ENCODE measurements at regions not wholly inside any gene's neighbourhood (a gene's known extent, or its start where the extent isn't known, plus 50 kb on each side); places are given as distances from the start of the nearest gene placed in this dataset.
"Not testable (repeated sequence)": the region's sequence is repeated elsewhere in the genome, so short reads cannot be mapped to it uniquely, and the experiment has no call there.

GRCh38 chr6:14366315-14366714 is 248.7 kb downstream of the CD83 start:
- no peak for DNase-seq

GRCh38 chr6:14366872-14367271 is 249.3 kb downstream of the CD83 start:
- DNase-seq, result no peak

- no peak for DNase-seq
Observed at GRCh38 chr6:14367296-14367695, 249.7 kb downstream of the CD83 start.

GRCh38 chr6:14369717-14370116 is 252.1 kb downstream of the CD83 start:
- DNase-seq, result no peak

GRCh38 chr6:14371530-14371929 is 254.0 kb downstream of the CD83 start:
- DNase-seq, result no peak

GRCh38 chr6:14372734-14373489 is 255.3 kb downstream of the CD83 start:
- no peak for DNase-seq

- DNase-seq, result no peak
Observed at GRCh38 chr6:14373648-14374437, 256.3 kb downstream of the CD83 start.

GRCh38 chr6:14375930-14376329 is 258.4 kb downstream of the CD83 start:
- no peak for DNase-seq

- DNase-seq, result no peak
Observed at GRCh38 chr6:14379568-14379967, 262.0 kb downstream of the CD83 start.

GRCh38 chr6:14380086-14380820 is 262.7 kb downstream of the CD83 start:
- no peak for DNase-seq

- DNase-seq, result no peak
Observed at GRCh38 chr6:14380901-14381828, 263.6 kb downstream of the CD83 start.

- no peak for DNase-seq
Observed at GRCh38 chr6:14381829-14382677, 264.5 kb downstream of the CD83 start.

GRCh38 chr6:14382678-14383236 is 265.2 kb downstream of the CD83 start:
- no peak for DNase-seq

GRCh38 chr6:14383393-14384174 is 266.0 kb downstream of the CD83 start:
- peak; percentile 12 for DNase-seq

- DNase-seq, result no peak
Observed at GRCh38 chr6:14384175-14384949, 266.8 kb downstream of the CD83 start.

- no peak for DNase-seq
Observed at GRCh38 chr6:14386263-14386662, 268.7 kb downstream of the CD83 start.

- DNase-seq, result no peak
Observed at GRCh38 chr6:14386668-14387067, 269.1 kb downstream of the CD83 start.

- DNase-seq, result no peak
Observed at GRCh38 chr6:14388371-14388770, 270.8 kb downstream of the CD83 start.

GRCh38 chr6:14389776-14390175 is 272.2 kb downstream of the CD83 start:
- DNase-seq, result not testable (repeated sequence)
